GM10266 (cell line): ENCODE measurements at regions not wholly inside any gene's neighbourhood (a gene's known extent, or its start where the extent isn't known, plus 50 kb on each side); places are given as distances from the start of the nearest gene placed in this dataset.

Experiments used
- DNase-seq: peaks from one replicate; pipeline ENCODE4 v3.0.0; 2012; ENCODE audit errors: extremely low spot score
- TF ChIP-seq, protein P1 (sequence below): IDR thresholded peaks from 2 replicates; pipeline ENCODE4 v1.5.1; 2012; ENCODE audit warnings: mild to moderate bottlenecking, low read depth; ENCODE audit not compliant: control insufficient read depth, insufficient read depth; ENCODE audit errors: missing control alignments

DNA sequence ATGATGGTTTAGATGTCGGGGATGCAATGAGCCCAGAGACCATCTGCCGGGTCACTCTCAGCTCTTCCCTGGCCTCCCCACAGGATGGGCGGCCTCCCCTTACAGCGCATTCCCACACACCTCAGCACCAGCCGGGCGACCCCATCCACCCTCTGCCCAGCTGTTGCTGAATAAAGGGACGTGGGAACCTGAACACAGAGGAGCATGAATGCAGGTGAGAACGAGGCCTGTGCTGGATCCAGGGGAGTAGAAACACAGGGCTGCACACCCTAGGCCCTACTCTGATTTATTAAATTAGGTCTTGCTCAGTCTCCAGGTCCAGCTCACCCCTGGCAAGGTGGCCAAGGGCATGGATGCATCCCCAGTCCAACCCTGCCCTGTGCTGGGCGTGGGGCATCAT is 180.5 kb downstream of the CTTN start:
- TF ChIP-seq, protein P1, sequence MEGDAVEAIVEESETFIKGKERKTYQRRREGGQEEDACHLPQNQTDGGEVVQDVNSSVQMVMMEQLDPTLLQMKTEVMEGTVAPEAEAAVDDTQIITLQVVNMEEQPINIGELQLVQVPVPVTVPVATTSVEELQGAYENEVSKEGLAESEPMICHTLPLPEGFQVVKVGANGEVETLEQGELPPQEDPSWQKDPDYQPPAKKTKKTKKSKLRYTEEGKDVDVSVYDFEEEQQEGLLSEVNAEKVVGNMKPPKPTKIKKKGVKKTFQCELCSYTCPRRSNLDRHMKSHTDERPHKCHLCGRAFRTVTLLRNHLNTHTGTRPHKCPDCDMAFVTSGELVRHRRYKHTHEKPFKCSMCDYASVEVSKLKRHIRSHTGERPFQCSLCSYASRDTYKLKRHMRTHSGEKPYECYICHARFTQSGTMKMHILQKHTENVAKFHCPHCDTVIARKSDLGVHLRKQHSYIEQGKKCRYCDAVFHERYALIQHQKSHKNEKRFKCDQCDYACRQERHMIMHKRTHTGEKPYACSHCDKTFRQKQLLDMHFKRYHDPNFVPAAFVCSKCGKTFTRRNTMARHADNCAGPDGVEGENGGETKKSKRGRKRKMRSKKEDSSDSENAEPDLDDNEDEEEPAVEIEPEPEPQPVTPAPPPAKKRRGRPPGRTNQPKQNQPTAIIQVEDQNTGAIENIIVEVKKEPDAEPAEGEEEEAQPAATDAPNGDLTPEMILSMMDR: no peak
- no peak for DNase-seq

DNA sequence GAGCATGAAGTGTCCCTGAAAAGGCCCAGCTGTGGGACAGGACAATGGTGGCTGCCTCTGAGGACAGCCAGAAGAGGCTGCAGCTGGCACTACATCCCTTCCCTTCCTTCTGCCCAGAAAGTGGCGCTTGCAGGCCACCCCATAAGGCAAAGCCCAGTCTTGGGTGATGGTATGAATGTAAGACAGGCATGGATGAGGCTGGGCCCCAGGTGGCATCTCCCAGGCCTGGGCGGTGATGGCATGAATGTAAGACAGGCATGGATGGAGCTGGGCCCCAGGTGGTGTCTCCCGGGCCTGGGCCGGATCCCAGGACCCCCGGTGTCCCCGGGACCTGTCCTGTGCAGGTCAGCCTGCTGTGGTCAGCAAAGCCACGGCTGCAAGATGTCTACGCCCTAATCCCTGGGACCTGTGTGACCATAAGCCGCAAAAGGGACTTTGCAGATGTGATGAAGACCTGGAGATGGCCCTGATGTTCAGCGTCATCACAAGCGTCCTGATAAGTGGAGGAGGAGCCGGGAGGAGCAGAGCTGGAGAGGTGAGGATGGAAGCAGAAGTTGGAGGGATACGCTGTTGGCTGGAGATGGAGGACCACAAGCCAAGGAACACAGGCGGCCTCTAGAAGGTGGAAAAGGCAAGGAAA is 181.1 kb downstream of the CTTN start:
- TF ChIP-seq, protein P1: no peak
- no peak for DNase-seq

DNA sequence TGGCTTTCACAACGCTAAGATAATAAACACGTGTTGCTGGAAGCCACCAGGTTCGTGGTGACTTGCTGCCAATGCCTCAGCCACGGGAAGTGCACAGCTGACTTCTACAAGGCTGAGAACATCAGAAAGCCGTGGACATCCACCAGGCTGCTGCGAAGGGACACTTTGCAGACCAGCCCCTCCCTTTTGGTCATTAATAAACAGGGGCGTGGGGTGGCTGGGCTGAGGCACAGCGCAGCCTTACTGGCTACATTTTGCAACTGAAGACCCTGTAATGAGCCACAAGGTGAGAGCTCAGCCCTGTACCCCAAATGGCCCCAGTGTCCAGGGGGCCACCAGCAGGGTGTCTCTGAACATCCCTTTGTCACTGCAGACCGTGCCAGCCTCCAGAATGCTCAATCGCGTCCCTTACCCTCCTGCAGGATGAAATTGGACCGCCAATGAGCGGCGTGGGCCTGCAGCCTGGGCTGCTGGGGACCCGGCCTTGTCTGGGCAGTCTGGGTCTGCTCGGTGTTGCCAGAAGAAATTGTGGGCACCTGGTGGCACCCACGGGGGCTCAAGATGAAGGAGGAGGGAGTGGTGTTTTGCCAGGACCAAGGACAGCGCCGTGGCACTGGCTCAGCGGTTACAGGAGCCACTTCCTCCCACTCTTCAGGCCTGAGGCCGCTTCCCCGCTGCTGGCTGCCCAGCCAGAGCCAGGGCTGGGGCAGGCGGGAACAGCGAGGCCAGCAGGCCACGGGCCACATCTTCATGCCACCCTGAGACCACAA is 181.9 kb downstream of the CTTN start:
- DNase-seq: no peak
- TF ChIP-seq, protein P1: no peak

DNA sequence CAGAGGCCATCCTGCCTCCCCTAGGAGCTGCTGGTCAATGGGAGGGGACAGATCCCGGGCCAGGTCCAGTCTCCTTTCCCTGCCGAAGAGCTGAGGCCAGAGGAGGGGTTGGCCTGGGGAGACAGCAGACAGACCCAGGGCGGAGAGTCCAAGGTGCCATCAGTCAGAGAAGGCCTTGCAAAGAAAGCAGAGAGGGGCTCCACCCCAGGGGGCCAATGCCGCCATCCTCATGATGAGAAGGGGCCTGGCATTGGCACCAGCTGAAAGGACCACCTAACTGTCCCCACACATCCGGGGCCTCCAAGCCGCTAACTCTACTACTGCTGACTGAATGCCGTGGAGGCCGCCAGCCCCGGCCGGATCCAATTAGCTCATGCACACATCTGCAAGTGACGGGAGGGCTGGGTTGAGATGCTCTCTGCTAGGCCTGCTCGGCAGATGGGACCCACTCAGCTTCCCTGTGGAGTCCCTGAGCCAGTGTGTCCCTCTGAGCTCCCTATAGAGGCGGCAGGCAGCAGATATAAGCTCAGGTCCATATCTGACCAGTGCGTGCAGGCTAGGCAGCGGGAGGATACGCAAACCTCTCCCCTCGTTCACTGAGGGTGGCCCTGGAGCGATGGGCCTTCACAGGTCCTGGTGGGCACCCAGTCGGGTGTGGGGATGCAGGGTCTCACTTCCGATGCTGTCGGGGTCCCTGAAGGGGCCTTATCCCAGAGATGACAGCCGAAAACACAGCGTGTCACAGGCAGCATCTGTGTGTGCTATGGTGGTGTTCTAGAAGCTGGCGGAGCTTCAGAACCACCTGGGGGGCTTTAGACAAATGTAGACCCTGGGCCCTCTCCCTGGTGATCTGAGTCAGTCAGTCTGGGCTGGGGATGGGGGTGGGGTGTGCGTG is 183.9 kb downstream of the CTTN start:
- TF ChIP-seq, protein P1: no peak
- DNase-seq: no peak

DNA sequence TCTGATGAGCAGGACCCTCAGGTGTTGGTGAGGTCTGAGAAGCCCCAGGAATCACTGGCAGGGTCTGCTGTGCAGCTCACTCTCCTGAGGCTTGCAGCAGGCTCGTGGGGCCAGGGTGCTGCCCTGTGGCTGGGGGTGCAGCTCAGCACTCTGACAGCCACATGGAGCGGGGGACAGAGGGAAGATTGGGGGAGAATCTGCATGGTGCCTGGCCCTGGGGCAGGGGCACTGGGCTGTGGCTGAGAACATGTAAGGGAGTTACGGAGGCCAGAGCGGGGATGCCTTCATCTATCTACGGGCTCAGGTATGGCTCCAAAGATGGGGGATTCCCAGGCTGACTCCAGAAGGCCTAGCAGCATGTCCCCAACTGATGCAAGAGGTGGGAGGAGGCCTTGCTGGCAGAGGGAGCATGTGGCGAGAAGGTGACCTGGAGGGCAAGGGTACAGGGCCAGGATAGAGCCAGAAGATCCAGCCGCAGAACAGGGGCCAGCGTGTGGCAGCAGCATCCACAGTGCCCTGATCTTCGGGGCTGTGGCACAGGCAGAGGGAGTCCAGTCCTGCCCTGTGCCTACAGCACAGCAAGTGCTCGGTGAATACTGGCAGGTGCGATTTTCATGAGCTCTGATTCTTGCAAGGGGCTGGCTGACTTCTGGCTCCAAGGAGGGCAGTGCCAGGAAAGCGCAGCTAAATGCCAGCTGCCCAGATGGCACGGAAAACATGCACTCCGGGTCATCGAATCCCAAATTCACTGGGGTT is 184.7 kb downstream of the CTTN start:
- DNase-seq: no peak
- TF ChIP-seq, protein P1: no peak

DNA sequence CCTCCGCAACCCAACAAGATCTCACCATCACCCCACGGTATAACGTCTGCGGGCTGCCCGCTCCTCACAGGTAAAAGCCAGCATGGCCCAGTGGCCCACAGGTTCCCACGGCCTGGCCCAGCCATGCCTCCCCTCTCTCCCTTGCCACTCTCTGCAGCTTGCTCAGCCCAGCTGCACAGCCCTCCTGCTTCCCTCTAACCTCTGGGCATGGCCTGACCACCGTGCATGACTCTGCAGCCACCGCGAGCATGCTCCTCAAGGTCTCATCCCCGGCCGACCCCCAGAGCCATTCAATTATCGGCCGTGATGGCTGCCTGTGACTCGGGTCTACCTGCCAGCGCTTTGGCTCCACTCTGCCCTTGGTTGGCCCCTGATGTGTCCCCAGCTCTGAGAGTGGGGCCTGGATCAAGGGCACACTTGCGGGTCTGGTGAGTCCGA is 185.5 kb downstream of the CTTN start:
- DNase-seq: no peak
- TF ChIP-seq, protein P1: no peak
